ENCODE measurements at regions not wholly inside any gene's neighbourhood (a gene's known extent, or its start where the extent isn't known, plus 50 kb on each side); places are given as distances from the start of the nearest gene placed in this dataset.
A peak's percentile ranks its signal among the peaks of the same experiment; 100 is the strongest.

DNA sequence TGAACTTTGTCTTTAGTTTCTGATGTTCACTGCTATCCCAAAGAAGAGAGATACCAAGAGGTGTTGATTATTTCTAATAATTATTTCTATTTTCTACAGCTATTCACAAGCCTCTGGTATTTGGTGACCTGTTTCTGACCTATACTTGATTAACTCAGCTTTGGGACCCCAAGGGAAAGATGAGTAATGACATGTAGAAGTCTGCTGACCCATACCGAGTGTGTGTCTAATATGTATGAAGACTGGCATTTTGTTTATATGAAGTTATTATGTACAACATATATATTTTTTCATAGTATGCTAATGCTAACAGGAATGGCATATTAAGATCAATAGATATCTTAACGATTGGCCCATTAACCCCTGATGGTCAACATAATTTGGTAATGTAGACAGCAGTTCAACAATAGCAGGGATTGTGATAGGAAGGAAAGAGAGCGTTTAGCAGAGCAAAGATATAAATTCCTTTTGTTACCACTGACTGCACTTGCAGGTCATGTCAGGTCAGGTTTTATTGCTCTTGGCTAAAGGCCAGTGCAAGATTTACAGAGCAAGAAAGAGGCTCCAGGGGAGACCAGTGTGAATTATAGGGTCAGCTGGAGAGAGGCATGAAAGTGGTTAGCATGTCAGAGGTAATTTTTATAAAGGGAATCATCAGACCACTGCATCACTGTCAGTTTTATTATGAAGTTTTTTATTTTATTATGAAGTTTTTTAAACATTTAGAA lies 94.7 kb upstream of the DIPK2B start:
- BruUV-seq (replicated peaks), result no TSS peak
- DNase-seq (ENCODE audit: low spot score), result peak; percentile 35
- H3K4me3 ChIP-seq (replicated peaks in 1 of 3; ENCODE audit: insufficient read depth in 1 of 3, low read depth in 2 of 3, low read length in 3 of 3), result no peak overlapping the region
- ChIA-PET CTCF (ENCODE audit: low intra/inter-chr PET ratio, low total read pairs) (no interaction called here), POLR2A (no interaction called here)
- H3K4me1 ChIP-seq (ENCODE audit: insufficient read depth, low read length), result no peaks in the 10 kb centered on the region
- H3K27ac ChIP-seq (ENCODE audit: extremely low read length, insufficient read depth, low read length), result no peak overlapping the region
- no peaks in the 10 kb centered on the region for H3K27me3 ChIP-seq (ENCODE audit: control insufficient read depth in 1 of 2, insufficient read depth in 2 of 2, low read length in 2 of 2)
- WGBS (ENCODE audit: low lambda C conversion rate), result 0% methylated on average over 3 of the region's 3 CpGs
- no peaks in the 10 kb centered on the region for H3K9me3 ChIP-seq (ENCODE audit: low read length)
- in situ Hi-C loops (cut with HindIII; ENCODE audit: extremely low pct_ligation_motif_present, low pct_unique_long_range_greater_than_20kb), result no loop called here
- no peak overlapping the region for H3K4me2 ChIP-seq (ENCODE audit: low read depth, low read length)
- no peaks in the 10 kb centered on the region for H3K79me2 ChIP-seq (ENCODE audit: insufficient read depth, low read length)
- no peak overlapping the region for H2AFZ ChIP-seq (ENCODE audit: low read length)
- H3K36me3 ChIP-seq (replicated peaks in 1 of 2; ENCODE audit: control insufficient read depth in 1 of 2, insufficient read depth in 2 of 2, low read length in 2 of 2), result no peaks in the 10 kb centered on the region
- FAIRE-seq, result peak; percentile 4
- no peak for ATAC-seq
- TF ChIP-seq ARID5B (CRISPR knock-in tag; IDR thresholded peaks at IDR 0.05) (peak; percentile 32), RXRB (CRISPR knock-in tag; IDR thresholded peaks at IDR 0.05; ENCODE audit: borderline replicate concordance) (peak; percentile 78; the same call in 1 of the 2 replicates), NR2F2 (IDR thresholded peaks at IDR 0.05; ENCODE audit: borderline replicate concordance, low read depth) (0 out of 2 replicates have a peak, but pooled peaks have one; percentile 34), ZXDC (CRISPR knock-in tag; IDR thresholded peaks at IDR 0.05) (no peak), JARID2 (CRISPR knock-in tag; IDR thresholded peaks at IDR 0.05; ENCODE audit: insufficient replicate concordance) (no peak), ARID3A (IDR thresholded peaks at IDR 0.05; ENCODE audit: low read depth, low read length) (peak; percentile 5; the same call in 1 of the 2 replicates), MXD3 (CRISPR knock-in tag; IDR thresholded peaks at IDR 0.05) (no peak), ZNF230 (CRISPR knock-in tag; IDR thresholded peaks at IDR 0.05) (no peak), NR2F6 (IDR thresholded peaks at IDR 0.05) (peak; percentile 47), NR2F6 (CRISPR knock-in tag; IDR thresholded peaks at IDR 0.05) (no peak)
- TF ChIP-seq, protein P1, sequence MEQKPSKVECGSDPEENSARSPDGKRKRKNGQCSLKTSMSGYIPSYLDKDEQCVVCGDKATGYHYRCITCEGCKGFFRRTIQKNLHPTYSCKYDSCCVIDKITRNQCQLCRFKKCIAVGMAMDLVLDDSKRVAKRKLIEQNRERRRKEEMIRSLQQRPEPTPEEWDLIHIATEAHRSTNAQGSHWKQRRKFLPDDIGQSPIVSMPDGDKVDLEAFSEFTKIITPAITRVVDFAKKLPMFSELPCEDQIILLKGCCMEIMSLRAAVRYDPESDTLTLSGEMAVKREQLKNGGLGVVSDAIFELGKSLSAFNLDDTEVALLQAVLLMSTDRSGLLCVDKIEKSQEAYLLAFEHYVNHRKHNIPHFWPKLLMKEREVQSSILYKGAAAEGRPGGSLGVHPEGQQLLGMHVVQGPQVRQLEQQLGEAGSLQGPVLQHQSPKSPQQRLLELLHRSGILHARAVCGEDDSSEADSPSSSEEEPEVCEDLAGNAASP (CRISPR knock-in tag; IDR thresholded peaks at IDR 0.05; ENCODE audit: borderline replicate concordance), result peak; percentile 95
- no peaks in the 10 kb centered on the region for H4K20me1 ChIP-seq (ENCODE audit: insufficient read depth, low read length)
- intact Hi-C loops (cut with micrococcal nuclease; ENCODE audit: unreplicated experiment), result no loop called here
- H3K9ac ChIP-seq (ENCODE audit: insufficient read depth, low read depth, low read length), result no peak overlapping the region
